GM11168 (cell line): ENCODE measurements at regions not wholly inside any gene's neighbourhood (a gene's known extent, or its start where the extent isn't known, plus 50 kb on each side); places are given as distances from the start of the nearest gene placed in this dataset.
"Not testable (repeated sequence)": the region's sequence is repeated elsewhere in the genome, so short reads cannot be mapped to it uniquely, and the experiment has no call there.

Experiments used
- in situ Hi-C: fragments of 300-500 bp; cut with MboI; formaldehyde crosslinking; loops from one replicate; pipeline ENCODE4 v1.12.0; 2022; ENCODE audit warnings: low sequenced_read_pairs; ENCODE audit not compliant: unreplicated experiment

GRCh38 chr18:22066083-22066485, 103.3 kb upstream of the GATA6 start:
- in situ Hi-C loops = no loop called here

GRCh38 chr18:22067109-22067508, 102.3 kb upstream of the GATA6 start:
- in situ Hi-C loops = no loop called here

- in situ Hi-C loops = no loop called here
These were observed 101.7 kb upstream of the GATA6 start for GRCh38 chr18:22067682-22068081.

GRCh38 chr18:22068784-22069183, 100.6 kb upstream of the GATA6 start:
- in situ Hi-C loops = not testable (repeated sequence)

- in situ Hi-C loops = no loop called here
These were observed 99.5 kb upstream of the GATA6 start for GRCh38 chr18:22069916-22070315.

- in situ Hi-C loops = no loop called here
These were observed 96.0 kb upstream of the GATA6 start for GRCh38 chr18:22073411-22073810.

GRCh38 chr18:22074282-22075070, 94.9 kb upstream of the GATA6 start:
- in situ Hi-C loops = no loop called here

GRCh38 chr18:22080035-22080434, 89.4 kb upstream of the GATA6 start:
- in situ Hi-C loops = no loop called here

GRCh38 chr18:22082408-22082807, 87.0 kb upstream of the GATA6 start:
- in situ Hi-C loops = no loop called here

GRCh38 chr18:22084547-22084946, 84.8 kb upstream of the GATA6 start:
- in situ Hi-C loops = no loop called here

GRCh38 chr18:22086973-22087372, 82.4 kb upstream of the GATA6 start:
- in situ Hi-C loops = no loop called here

GRCh38 chr18:22088029-22088428, 81.4 kb upstream of the GATA6 start:
- in situ Hi-C loops = no loop called here

- in situ Hi-C loops = no loop called here
These were observed 80.3 kb upstream of the GATA6 start for GRCh38 chr18:22088996-22089640.

GRCh38 chr18:22091341-22091740, 78.0 kb upstream of the GATA6 start:
- in situ Hi-C loops = no loop called here

- in situ Hi-C loops = no loop called here
These were observed 75.5 kb upstream of the GATA6 start for GRCh38 chr18:22093731-22094357.

- in situ Hi-C loops = no loop called here
These were observed 75.0 kb upstream of the GATA6 start for GRCh38 chr18:22094358-22094734.

- in situ Hi-C loops = no loop called here
These were observed 70.8 kb upstream of the GATA6 start for GRCh38 chr18:22098563-22098989.

- in situ Hi-C loops = no loop called here
These were observed 69.5 kb upstream of the GATA6 start for GRCh38 chr18:22099925-22100324.

- in situ Hi-C loops = no loop called here
These were observed 67.7 kb upstream of the GATA6 start for GRCh38 chr18:22101731-22102130.

- in situ Hi-C loops = no loop called here
These were observed 66.3 kb upstream of the GATA6 start for GRCh38 chr18:22102953-22103646.

- in situ Hi-C loops = no loop called here
These were observed 65.8 kb upstream of the GATA6 start for GRCh38 chr18:22103647-22104031.
